ENCODE measurements at regions not wholly inside any gene's neighbourhood (a gene's known extent, or its start where the extent isn't known, plus 50 kb on each side); places are given as distances from the start of the nearest gene placed in this dataset.
"Not testable (repeated sequence)": the region's sequence is repeated elsewhere in the genome, so short reads cannot be mapped to it uniquely, and the experiment has no call there.

DNA sequence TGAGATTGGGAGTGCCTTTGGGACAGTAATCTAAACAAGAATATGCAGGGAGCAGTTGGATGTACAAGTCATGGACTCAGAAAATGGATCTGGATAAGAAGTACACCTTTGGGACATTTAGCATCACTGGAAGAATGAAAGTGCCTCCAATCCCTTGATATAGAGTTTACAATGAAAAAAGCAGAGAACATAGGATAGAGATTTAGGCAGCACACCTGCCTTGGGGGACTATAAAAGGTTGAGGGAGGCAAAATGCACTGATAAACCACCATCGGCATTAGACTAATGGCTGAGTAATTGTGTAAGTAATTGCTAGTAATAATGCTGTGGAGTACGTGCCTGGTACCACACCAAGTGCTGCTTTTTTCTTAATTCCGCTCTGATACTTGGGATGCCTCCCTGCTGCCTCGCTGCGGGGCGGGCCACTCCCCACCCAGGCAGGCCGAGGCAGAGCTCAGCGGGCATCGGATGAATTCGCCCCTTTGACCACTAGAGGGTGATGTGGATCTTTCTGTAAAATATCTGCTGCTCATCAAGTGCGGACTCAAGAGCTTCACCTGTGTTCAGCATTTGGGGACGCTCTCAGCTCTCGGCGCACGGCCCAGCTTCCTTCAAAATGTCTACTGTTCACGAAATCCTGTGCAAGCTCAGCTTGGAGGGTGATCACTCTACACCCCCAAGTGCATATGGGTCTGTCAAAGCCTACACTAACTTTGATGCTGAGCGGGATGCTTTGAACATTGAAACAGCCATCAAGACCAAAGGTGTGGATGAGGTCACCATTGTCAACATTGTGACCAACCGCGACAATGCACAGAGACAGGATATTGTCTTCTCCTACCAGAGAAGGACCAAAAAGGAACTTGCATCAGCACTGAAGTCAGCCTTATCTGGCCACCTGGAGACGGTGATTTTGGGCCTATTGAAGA is 99.9 kb downstream of the ANKRD18B start:
- peak; percentile 9 for DNase-seq (ENCODE audit: low read depth)

DNA sequence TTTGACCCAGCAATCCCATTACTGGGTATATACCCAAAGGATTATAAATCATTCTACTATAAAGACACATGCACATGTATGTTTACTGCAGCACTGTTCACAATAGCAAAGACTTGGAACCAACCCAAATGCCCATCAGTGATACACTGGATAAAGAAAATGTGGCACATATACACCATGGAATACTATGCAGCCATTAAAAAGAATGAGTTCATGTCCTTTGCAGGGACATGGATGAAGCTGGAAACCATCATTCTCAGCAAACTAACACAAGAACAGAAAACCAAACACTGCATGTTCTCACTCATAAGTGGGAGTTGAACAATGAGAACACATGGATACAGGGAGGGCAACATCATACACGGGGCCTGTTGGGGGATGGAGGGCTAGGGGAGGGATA is 104.3 kb downstream of the ANKRD18B start:
- DNase-seq (ENCODE audit: low read depth): not testable (repeated sequence)

GRCh38 chr9:33628865-33629410 is 104.9 kb downstream of the ANKRD18B start:
- DNase-seq (ENCODE audit: low read depth): no peak

GRCh38 chr9:33633636-33634035 is 109.6 kb downstream of the ANKRD18B start:
- no peak for DNase-seq (ENCODE audit: low read depth)

- DNase-seq (ENCODE audit: low read depth): no peak
Observed at GRCh38 chr9:33637881-33638280, 113.8 kb downstream of the ANKRD18B start.

DNA sequence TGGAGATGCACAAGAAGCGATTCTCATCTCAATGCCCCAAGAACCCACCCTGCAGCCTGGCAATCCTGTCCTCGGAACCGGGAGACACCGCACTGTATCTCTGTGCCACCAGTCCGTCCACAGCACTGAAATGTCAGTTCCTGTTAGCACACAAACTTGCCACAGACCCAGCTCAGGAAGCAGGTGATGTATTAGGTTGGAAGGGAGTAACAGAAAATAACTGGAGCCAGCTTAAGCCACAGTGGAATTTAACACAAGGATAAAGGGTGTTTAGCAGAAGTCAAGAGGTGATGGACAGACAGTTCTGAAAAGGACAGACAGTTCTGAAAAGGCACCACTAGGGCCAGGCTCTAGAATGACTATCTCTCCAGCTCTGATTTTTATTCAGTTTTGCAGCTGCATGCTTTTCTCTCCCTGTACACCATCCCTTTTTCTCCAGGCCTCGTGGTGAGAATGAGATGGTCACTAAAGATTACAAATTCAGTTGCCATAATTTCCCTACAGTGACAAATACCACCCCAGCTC is 114.4 kb downstream of the ANKRD18B start:
- no peak for DNase-seq (ENCODE audit: low read depth)

DNA sequence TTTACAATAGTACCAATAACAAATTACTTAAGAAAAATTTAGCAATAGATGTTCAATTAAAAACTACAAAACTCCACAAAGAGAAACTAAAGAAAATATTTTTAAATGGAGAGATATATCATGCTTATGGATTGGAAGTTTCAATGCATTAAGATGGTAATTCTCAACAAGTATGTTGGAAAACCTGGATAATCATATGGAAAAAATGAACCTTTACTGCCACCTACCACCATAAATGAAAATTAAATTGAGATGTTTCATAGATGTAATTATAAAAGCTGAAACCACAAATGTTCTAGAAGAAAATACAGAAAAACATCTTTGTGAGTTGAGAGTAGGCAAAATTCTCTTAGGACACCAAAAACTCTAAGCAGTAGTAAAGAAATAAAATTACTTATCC is 121.7 kb downstream of the ANKRD18B start:
- DNase-seq (ENCODE audit: low read depth): no peak

DNA sequence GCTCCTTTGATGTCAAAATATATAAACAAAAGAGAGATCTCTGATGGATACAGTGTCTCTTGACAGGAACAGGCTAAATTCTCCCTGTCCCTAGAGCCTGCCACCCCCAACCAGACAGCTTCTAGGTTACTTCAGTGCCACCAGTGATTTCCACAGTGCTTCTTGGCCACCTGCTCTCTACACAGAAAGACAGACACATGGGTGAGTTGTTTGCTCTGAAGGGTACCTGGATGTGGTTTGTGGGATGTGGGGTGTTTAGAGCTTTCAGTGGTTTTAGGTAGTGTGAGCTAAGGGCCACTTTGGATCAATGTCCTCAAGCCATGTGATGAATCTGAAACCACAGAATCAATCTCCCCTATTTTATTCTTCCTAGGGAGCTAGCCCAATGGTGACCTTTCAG is 125.4 kb downstream of the ANKRD18B start:
- no peak for DNase-seq (ENCODE audit: low read depth)

DNA sequence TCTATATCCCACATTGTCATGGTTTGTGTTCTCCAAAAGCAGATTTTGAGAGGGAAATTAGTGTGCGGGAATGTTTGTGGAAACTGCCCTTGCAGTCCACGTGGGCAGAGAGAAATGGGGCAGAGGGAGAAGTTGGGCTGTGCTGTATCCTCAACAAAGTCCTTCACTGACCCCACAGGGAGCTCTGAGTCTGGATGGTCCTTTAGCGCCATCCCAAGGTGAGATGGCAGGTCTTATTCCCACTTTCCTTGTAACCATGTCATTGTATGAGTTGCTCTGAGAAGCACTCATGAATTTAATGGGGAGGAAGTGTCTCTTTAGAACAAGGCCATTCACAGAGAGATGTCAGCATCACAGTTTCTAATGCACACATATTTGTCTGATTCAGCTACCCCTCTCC is 127.1 kb downstream of the ANKRD18B start:
- DNase-seq (ENCODE audit: low read depth): no peak

GRCh38 chr9:33659921-33660320 is 135.4 kb upstream of the PRSS3 start:
- DNase-seq (ENCODE audit: low read depth): no peak

GRCh38 chr9:33660772-33661171 is 134.6 kb upstream of the PRSS3 start:
- DNase-seq (ENCODE audit: low read depth): no peak

DNA sequence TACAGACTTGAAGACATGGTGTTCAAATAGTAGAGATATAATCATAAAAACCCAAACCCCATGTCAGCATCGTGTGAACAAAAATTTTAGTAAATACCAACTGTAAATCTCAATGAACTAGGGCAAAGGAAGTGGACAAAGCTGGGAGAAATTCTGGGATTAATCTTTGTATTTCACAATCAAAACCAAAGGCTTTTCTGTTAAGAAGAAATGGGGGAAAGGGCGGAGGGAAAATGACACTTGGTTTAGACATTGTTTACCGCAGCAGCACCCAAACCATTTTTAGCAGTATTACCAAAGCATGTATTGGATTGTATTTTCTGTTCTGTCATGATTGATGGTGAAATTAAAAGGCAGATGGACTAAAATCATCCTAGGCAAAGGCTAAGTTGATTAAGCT is 134.2 kb upstream of the PRSS3 start:
- no peak for DNase-seq (ENCODE audit: low read depth)

- no peak for DNase-seq (ENCODE audit: low read depth)
Observed at GRCh38 chr9:33662871-33663270, 132.5 kb upstream of the PRSS3 start.

DNA sequence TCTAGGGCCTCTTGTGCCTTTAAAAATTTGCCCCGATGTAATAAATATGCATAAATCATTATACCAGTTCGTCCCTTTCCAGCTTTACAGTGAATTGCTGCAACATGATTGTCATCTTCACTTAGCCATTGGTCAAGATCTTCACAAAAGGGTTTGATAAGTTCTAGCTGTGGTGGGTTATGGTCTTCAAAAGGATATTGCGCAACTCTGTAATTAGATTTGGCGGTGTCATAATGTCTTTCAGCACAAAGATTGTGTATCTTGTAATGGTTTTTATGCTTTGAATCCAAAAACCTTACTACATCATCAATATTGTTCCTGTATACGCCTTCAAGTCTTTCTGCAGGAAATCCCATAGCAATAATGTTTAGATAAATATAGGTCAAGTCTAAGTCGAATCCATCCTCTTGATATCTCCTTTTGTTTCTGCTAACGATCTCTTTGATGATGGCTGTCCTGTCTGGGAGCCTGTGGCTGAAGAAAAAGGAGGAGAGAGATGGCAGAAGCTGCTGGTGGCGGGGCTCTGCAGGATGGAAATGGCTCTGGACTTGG is 119.1 kb upstream of the PRSS3 start:
- DNase-seq (ENCODE audit: low read depth): not testable (repeated sequence)

DNA sequence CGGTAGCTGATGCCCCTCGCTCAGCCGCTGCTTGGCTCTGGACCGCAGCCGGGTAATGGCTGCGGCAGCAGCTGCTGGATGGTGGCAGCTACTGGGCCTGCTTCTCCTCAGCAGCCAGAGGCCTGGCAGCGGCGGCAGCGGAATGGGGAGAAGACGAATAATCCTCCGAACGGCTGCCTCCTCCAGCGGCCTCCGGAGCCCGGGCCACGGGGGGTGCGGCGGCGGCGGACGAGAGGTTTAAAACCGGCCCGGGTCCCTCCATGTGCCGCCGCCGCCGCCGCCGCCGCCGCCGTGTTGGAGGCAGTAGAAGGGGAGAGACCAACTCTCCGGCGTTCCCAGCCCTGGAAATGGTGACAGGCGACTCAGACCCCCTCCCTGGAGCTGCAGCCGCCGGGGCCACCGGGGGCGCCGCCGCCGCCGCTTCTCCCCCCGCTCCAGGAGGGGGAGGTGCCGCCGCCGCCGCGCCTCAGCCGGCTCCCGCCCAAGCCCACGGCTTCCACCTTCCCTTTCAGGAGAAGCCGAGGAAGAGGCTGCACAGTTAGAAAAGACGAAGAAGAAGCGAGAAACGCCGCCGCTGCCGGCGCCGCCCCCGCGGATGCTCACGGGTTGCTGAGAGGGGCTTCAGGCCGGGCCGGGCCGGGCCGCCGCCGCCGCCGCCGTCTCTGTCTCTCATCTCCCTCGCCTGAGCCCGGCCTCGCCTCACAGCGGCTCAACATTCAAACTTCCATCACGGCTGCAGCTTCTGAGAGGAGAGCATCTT is 118.4 kb upstream of the PRSS3 start:
- DNase-seq (ENCODE audit: low read depth): no peak

- no peak for DNase-seq (ENCODE audit: low read depth)
Observed at GRCh38 chr9:33677506-33677809, 117.9 kb upstream of the PRSS3 start.

GRCh38 chr9:33677961-33678360 is 117.4 kb upstream of the PRSS3 start:
- DNase-seq (ENCODE audit: low read depth): no peak

GRCh38 chr9:33682551-33682950 is 112.8 kb upstream of the PRSS3 start:
- no peak for DNase-seq (ENCODE audit: low read depth)

GRCh38 chr9:33684831-33685230 is 110.5 kb upstream of the PRSS3 start:
- DNase-seq (ENCODE audit: low read depth): no peak

DNA sequence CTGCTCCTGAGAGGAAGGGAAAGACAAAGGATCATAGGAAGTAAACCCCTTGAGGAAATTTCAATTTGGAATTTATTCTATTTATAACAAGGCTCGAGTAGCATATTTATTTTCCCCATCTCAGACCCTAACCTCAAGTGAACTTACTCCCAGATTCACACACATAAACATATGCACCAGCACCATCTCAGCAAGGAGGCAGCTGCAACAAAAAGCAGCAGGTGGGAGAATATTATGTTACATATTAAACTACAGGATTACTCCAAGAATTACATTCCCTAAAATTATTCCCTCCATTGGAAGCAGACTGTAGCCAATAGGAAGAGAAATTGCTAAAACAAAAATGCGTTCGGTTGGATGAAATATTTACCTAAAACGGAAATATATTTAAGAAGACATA is 108.4 kb upstream of the PRSS3 start:
- DNase-seq (ENCODE audit: low read depth): no peak

GRCh38 chr9:33687779-33688178 is 107.6 kb upstream of the PRSS3 start:
- no peak for DNase-seq (ENCODE audit: low read depth)

DNA sequence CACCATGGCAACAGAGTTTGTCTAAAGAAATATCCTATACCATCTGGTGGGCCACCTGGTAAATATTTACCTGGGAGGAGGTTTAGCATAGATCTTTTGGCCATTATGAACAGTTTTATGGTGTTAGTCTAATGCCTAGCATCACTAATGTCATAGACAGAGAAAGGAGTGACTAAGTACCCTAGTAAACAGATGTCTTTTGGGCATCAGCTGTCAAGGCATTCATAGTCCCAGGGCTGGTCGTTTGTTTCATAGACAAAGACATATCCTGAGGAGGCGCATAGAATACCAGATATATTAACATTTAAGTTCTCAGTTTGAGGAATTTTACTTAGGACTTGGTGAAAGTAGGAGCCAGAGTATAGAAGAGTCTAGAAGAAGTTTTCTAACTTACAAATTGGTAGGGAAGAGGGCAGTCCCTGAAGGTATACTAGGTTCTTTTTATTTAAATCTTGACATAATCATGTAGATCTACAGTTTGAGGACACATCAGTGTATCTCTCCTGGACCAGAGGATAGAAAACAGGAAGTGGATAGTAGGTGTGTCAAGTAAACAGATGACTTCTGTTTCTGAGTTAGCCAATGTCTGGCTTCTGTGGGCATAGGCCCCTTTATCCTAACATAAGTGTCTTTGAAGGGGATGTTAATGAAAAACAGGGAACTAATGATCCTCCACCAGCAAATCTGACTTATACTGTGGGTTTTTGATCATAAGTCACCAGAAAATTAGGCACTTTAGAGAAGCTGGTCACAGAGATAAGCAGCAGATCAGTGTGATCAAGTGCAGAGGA is 105.0 kb upstream of the PRSS3 start:
- DNase-seq (ENCODE audit: low read depth): no peak
